Posterior cingulate gyrus (tissue), 11 donors: ENCODE measurements at regions not wholly inside any gene's neighbourhood (a gene's known extent, or its start where the extent isn't known, plus 50 kb on each side); places are given as distances from the start of the nearest gene placed in this dataset.

Experiments
- DNase-seq, 10 donors: peaks; one replicate each; pipeline versions ENCODE4 v3.0.0 to v3.0.0-alpha.2; 2020 to 2021; ENCODE audit warnings: mixed read lengths in 3 of 10
- intact Hi-C: fragments of 100-400 bp; cut with DNase I; formaldehyde crosslinking; loops from one replicate; pipeline ENCODE4 v1.15.1; 2023

GRCh38 chr2:237167038-237167437 lies 81.3 kb downstream of the COPS8 start:
- DNase-seq, result no peak
- intact Hi-C loops, result no loop called here

DNA sequence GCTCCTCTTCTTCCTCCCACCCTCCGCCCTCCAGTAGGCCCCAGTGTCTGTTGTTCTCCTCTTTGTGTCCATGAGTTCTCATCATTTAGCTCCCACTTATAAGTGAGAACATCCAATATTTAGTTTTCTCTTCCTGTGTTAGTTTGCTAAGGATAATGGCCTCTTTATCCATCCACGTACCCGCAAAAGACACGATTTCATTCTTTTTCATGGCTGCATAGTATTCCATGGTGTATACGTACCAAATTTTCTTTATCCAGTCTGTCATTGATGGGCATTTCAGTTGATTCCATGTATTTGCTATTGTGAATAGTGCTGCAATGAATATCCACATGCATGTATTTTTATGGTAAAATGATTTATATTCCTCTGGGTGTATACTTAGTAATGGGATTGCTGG lies 82.2 kb downstream of the COPS8 start:
- intact Hi-C loops, result no loop called here

GRCh38 chr2:237170020-237170419 lies 84.3 kb downstream of the COPS8 start:
- intact Hi-C loops, result no loop called here
- DNase-seq, result no peak

More for the DNA sequence above, 82.2 kb downstream of the COPS8 start:
- no peak for DNase-seq

- DNase-seq, result no peak
Observed at GRCh38 chr2:237171396-237171795, 85.7 kb downstream of the COPS8 start.

DNA sequence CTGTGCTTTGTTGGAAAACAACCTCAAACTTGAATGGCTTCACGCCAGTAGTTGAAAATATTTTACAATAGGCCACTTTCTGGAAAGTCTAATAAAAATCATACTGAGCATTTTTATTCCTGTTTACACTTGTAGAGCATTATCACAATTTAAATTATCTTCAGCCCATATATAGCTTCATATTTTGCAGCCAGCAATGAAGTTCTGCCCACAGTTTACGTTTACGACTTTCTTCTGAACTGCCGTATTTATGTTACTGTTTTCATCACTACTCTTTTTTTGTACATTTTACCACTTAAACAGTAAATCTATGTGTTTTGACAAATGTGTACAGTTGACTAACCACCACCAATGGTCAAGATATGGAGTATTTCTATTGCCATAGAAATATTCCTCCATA lies 86.2 kb downstream of the COPS8 start:
- no peak for DNase-seq
- intact Hi-C loops, result no loop called here

More at GRCh38 chr2:237171396-237171795, 85.7 kb downstream of the COPS8 start:
- intact Hi-C loops, result no loop called here

DNA sequence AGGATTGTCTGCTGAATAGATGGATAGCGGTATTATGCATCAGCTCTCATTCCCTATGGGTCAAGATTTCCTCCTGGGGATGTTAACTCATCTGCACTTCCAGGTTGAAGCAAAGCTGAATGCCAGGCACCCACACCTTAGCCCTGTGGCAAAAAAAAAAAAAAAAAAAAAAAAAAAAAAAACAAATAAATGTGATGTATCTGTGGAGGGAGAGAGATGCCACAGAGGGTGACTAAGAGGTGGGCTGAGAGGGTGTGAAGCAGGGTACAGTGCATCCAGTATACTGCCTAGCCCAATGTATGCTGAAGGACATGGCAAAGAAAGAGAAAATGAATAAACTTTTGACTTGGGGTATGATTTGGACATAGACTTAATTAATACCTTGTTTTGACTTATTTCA lies 91.4 kb downstream of the COPS8 start:
- DNase-seq, result no peak
- intact Hi-C loops, result no loop called here

GRCh38 chr2:237177986-237178385 lies 92.3 kb downstream of the COPS8 start:
- intact Hi-C loops, result no loop called here
- no peak for DNase-seq

- intact Hi-C loops, result no loop called here
- no peak for DNase-seq
Observed at GRCh38 chr2:237178396-237178795, 92.7 kb downstream of the COPS8 start.

GRCh38 chr2:237179161-237179560 lies 93.5 kb downstream of the COPS8 start:
- intact Hi-C loops, result no loop called here
- no peak for DNase-seq

DNA sequence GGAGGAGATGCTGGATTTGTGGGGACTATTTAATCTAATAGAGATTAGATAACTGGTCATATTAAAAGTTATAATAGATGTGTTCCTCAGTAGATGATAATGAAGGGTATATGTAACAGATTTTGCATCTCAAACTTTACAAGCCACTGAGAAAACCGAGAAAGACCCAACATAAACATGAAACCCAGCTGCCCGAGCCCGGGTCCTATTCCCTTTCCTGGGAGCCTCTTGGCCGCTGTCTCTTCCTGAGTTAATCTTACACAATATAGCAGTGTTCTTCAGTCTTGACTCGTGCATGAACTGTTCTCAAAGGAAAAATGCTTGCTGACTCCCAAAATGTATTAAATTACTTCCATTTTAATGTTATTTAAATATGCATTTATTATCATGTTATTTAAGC lies 94.5 kb downstream of the COPS8 start:
- intact Hi-C loops, result no loop called here

GRCh38 chr2:237180987-237181386 lies 95.3 kb downstream of the COPS8 start:
- intact Hi-C loops, result no loop called here
- DNase-seq, result no peak

More for the DNA sequence above, 94.5 kb downstream of the COPS8 start:
- no peak for DNase-seq

DNA sequence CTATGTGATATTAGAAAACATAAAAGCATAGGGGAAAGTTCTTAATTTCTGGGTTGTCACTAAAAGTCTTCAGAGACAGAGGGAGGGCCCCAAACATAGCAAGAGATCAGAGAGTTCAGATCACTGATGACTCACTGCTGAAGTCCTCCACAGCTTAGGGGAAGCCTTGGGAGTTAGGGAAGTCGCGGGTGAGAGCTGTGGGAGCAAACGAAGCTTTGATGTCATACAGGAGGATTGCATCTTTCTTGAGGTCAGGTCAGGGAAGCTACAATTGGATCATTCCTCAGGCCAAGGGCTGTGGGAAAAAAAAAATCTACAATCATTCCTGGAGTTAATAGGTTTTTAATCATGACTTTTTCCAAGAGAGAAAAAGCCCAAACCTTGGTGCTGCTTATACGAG lies 96.2 kb downstream of the COPS8 start:
- intact Hi-C loops, result no loop called here
- DNase-seq, result no peak

- intact Hi-C loops, result no loop called here
- DNase-seq, result no peak
Observed at GRCh38 chr2:237182422-237183123, 96.9 kb downstream of the COPS8 start.

GRCh38 chr2:237184192-237184918 lies 98.7 kb downstream of the COPS8 start:
- intact Hi-C loops, result no loop called here
- DNase-seq, result no peak

- DNase-seq, result no peak
- intact Hi-C loops, result no loop called here
Observed at GRCh38 chr2:237184919-237185552, 99.3 kb downstream of the COPS8 start.

DNA sequence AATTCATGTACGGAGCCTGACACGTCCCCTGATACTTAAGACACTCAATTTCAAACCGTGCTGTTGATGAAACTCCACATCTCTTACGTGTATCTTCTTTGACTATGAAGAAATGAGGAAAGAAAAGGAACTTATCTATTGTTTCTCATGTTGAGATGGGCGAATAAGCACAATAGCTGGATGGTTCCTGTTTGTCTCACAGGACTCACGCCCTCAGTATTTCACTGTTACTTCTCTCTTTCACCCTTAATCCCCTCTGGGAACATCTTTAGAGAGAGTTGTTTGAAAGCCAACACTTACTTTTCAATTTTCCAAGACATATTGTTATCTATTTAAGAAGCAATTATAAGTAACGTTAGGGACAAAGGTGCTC lies 99.8 kb downstream of the COPS8 start:
- intact Hi-C loops, result no loop called here
- no peak for DNase-seq

GRCh38 chr2:237189799-237190198 lies 104.1 kb downstream of the COPS8 start:
- intact Hi-C loops, result no loop called here
- no peak for DNase-seq

GRCh38 chr2:237190966-237191713 lies 105.5 kb downstream of the COPS8 start:
- intact Hi-C loops, result no loop called here
- DNase-seq, result no peak

DNA sequence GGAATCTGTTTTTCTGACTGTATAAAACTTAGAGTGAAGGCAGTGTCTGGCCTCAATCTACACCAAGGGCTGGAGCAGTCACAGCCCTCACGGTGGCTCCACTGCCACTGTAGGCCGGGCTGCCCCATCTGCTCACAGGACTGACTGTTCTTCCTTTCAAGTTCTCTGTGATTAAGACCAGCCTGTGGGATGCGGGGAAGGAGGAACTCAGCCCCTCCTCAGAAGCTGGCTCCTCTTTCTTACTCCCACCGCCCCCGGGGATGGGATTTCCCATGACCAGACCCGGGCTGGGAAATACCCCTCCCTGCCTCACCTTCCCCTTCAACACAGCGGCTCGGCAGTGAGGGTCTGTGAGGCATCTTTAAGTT lies 106.0 kb downstream of the COPS8 start:
- intact Hi-C loops, result no loop called here
- DNase-seq, result no peak

DNA sequence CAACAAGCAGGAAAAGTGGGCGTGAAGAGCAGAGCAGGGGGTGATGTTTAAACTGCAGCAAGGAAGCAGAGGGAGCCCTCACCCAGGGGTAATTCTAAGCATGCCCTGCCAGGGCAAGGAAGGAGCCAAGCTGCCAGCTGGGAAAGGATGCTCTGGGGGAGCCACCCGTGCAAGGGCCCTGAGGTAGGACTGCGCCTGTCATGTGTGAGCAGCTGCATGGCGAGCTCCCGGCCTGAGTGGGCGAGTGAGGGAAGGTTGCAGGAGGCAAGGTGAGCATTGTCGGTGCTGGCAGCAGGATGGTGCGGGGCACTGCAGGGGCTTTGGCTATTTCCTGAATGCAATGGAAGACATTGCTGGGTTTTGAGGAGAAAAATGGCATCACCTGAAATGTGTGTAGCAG lies 107.2 kb downstream of the COPS8 start:
- intact Hi-C loops, result no loop called here
- DNase-seq, result no peak

GRCh38 chr2:237193436-237193835 lies 107.7 kb downstream of the COPS8 start:
- intact Hi-C loops, result no loop called here
- no peak for DNase-seq
